NCI-H446 treated with DMSO at 0.1 percent for 48 hours (cell line): ENCODE measurements at regions not wholly inside any gene's neighbourhood (a gene's known extent, or its start where the extent isn't known, plus 50 kb on each side); places are given as distances from the start of the nearest gene placed in this dataset.

Experiments
- DNase-seq: peaks from one replicate; lab custom pipeline; 2025; lab: John Stamatoyannopoulos, UW

DNA sequence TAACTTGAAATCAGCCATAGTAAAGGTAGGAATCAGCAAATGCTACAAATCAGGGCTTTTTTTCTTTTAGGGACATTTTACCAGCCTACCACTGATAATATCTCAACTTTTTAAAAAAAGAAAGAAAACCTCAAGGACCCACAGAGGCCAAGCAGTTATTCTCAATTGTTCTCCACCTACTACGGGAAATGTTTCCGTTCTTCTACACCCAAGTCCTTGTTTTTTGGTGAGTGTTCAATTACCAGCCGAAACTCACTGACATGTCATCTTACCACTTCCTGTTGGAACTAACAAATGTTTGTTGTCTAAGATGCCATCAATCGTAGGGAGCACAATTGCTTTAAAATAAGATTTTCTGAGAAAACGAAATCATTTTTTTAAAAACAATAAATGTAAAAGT lies 50.2 kb upstream of the CDK1 start:
- DNase-seq: no peak

DNA sequence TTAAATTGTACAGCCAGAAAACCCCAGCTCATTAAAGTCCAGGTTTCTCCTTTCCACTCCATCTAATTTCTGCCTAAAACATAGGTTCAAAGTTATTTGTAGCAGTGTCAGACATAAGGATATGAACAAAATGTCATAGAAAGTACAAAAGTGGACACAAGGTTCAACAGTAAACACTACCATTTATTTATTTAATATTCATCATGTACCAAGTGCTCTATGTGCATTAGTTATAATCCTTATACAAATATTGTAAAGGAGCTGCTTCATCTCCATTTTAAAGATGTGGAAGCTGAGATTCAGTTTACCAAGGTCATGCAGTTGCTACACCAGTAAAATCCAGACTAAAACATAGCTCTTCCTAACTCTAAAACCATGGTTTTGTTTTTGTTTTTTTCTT lies 52.0 kb upstream of the CDK1 start:
- DNase-seq: no peak

- no peak for DNase-seq
Measured at GRCh38 chr10:60722623-60723022, 55.7 kb upstream of the CDK1 start.

GRCh38 chr10:60719721-60720120 lies 58.6 kb upstream of the CDK1 start:
- no peak for DNase-seq

GRCh38 chr10:60718886-60719285 lies 59.4 kb upstream of the CDK1 start:
- no peak for DNase-seq

- no peak for DNase-seq
Measured at GRCh38 chr10:60717852-60718251, 60.4 kb upstream of the CDK1 start.

DNA sequence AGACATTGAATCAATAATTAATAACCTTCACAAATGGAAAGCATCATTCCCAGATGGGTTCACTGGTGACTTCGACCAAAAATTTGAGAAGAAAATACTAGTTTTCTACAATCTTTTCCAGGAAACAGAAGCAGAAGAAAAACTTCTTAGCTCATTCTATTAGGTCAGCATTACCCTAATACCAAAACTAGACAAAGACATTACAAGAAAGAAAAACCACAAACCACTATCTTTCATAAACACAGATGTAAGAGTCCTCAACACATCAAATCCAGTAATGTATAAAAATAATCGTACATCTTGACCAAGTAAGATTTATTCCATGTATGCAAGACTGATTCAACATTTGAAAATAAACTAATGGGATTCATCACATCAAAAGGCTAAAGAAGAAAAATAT lies 64.0 kb upstream of the CDK1 start:
- no peak for DNase-seq

DNA sequence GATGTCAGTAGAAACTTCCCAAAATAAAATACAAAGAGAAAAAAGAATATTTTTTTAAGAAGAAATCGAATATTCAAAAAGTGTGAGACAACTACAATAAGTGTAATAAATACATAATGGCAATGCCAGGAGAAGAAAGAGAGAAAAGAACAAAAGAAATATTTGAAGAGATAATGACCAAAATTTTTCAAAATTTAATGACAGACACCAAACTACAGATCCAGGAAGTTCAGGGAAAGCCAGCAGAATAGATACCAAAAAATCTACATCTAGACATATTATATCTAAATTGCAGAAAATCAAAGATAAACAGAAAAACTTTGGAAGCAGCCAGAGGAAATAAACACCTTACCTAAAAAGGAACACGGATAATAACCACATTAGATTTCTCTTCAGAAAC lies 66.8 kb upstream of the CDK1 start:
- no peak for DNase-seq

- DNase-seq: no peak
Measured at GRCh38 chr10:60710041-60710440, 68.2 kb upstream of the CDK1 start.

- DNase-seq: no peak
Measured at GRCh38 chr10:60708666-60709065, 69.6 kb upstream of the CDK1 start.

DNA sequence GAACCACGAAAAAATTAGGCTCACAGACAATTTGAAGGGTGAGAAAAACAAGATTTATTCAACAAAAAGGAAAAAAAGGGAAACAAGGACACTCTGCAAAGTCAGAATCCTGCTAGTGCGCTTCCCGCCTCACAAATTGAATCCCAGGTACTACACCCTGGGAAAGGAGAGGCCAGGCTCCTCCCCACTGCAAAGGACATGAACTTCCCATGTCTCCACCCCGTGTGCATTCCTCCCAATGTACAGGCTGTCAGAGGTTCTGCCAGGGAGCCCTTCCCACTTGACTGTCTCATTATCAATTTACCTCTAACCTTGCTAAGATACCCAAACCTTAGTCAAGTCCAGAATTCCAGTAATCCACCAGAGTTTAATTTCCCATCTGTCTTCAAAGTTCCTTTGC lies 70.4 kb upstream of the CDK1 start:
- no peak for DNase-seq

DNA sequence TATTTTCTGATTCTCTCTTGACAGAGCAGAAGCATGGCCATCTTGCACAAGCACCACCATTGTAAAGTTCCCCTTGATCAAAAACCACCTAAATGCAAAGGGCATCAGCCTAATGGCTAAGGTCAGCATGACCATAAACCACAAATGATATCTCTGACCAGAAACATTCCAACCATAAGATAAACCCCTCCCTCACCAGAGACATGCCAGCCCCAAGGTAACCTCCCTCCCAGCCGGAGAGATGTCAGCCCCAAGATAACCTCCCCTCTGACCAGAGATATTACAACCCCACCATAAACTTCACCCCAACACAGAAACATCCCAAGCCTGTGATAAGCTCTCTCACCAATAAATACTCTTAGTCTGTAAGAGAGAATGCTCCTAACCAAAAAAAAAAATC lies 72.1 kb upstream of the CDK1 start:
- DNase-seq: no peak

GRCh38 chr10:60705376-60705775 lies 72.9 kb upstream of the CDK1 start:
- DNase-seq: no peak

- DNase-seq: no peak
Measured at GRCh38 chr10:60704471-60704870, 73.8 kb upstream of the CDK1 start.

DNA sequence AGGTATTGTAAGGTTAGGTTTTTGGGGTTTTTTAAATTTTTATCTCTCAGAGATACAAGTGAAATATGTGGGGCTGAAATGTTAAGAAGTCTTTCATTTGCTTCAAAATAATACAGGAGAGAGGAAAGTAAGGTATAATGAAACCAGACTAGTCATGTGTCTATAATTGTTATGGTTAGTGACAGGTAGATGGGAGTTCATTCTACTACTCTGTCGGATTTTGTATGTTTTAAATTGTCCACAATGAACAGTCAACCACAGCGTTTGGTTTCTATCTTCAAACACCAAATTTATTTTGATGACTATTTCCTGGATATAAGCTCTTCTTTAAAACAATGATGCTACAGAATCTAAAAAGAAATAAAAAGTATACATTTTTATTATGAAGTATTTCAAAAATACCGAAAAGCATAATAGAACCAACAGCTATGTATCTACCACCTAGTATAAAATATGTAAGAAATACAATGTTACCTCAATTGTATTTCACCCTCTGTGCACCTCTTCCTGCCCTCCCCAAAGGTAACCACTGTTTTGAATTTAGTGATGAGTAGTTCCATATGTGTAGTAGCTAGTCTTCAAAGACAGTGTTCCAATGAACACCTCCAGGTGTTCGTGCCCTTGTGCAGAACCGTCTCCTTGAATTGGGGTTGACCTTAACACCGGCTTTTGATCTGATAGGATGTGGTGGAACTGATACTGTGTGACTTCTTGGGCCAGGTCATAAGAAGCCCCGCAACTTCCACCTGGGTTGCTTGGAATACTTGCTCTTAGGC lies 74.8 kb upstream of the CDK1 start:
- DNase-seq: no peak

GRCh38 chr10:60687679-60688078 lies 90.6 kb upstream of the CDK1 start:
- no peak for DNase-seq

DNA sequence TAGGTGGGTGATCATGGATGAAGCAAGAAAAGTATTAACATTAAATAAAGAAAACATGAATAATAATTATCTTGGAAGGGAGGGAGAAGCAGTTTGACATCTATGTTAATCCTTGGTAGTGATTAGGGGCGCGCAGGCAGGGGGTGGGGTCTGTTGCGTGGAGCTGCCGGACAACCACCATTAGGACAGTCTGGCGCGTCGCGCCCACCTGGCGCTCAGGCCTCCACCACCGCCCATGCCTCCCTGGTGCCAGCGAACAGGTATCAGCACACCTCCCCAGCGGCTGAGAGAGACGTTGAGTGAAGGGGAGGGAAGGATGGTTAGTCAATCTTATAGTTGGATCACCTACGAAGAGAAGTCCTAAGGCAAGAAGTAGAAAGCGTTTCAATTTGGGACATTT lies 94.2 kb upstream of the CDK1 start:
- no peak for DNase-seq

GRCh38 chr10:60681103-60681502 lies 97.2 kb upstream of the CDK1 start:
- DNase-seq: no peak

DNA sequence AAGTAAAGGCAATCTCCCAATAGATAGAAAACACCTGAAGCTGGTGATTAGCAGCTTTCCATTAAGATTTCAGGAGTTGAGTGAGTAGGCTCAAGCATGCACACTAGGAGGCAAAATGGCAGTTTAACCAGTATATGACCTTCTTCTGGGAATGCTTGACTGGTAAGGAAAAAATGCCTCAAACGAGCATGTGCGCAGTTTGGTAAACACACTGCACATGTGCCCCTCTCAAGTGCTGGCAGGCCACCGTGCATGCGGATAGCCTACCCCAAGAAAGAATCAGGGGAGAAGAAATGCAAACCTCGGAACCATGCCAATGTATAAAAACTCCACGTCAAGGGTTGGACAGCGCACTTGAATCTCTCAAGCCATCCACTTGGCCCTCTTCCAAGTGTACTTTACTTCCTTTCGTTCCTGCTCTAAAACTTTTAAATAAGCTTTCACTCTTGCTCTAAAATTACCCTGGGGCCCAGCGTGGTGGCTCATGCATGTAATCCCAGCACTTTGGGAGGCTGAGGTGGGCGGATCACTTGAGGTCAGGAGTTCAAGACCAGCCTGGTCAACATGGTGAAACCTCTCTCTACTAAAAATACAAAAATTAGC lies 98.8 kb upstream of the CDK1 start:
- no peak for DNase-seq

DNA sequence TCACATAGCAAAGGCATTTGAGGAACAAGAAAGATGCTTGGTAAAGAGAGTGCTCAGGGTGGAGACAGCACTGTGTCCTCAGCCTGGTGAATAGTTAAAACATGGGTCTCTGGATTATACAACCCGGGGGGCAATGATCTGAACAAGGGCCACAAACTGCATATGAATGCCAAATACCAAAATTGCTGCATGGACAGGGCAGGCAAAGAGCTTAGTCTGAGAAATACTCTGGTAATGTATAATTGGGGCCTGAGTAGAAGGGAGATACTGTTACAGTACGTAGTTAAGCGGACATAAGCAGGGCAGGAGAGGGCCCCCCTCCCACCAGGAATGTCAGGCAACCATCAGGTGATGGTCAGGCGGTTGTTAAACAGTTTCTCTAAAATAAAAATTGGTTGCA lies 99.3 kb upstream of the CDK1 start:
- DNase-seq: no peak

- no peak for DNase-seq
Measured at GRCh38 chr10:60677531-60678129, 100.6 kb upstream of the CDK1 start.

- DNase-seq: no peak
Measured at GRCh38 chr10:60675236-60675635, 103.0 kb upstream of the CDK1 start.

DNA sequence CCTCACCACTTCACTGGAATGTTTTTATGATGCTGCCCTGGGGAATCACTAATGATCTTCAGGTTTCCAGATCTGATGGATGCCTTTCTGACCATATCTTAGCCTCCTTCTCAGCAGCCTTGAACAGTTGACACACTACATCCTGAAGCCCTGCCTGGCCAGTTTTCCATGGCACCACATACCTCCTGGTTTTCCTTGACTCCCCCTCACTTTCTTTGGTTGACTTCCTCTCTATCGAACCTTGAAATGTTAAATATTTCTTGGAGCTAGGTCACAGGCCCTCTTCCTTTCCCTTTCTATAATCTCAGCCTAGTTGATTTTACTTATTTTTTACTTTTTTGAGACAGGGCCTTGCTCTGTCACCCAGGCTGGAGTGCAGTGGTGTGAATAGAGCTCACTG lies 108.8 kb upstream of the CDK1 start:
- no peak for DNase-seq

DNA sequence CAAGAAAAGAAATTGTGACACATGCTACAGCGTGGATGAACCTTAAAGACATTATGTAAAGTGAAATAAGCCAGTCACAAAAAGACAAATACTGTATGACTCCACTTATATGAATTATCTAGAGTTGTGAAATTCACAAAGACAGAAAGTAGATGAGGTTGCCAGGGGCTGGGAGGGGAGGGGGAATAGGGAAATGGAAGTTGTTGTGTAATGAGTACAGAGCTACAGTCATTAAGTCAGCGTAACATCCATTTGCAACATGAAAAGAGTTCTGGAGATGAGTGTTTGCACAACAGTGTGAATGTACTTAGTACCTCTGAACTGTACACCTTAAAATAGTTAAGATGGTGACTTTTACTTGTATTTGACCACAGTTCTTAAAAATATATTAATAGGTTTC lies 112.1 kb upstream of the CDK1 start:
- no peak for DNase-seq
